AG04449 (cell line): ENCODE measurements at regions not wholly inside any gene's neighbourhood (a gene's known extent, or its start where the extent isn't known, plus 50 kb on each side); places are given as distances from the start of the nearest gene placed in this dataset.

Source experiments
- CTCF ChIA-PET: fragments of 350-600 bp; formaldehyde crosslinking; extraction: SDS; loops from one replicate; lab custom pipeline; 2021; ENCODE audit warnings: antibody characterized with exemption; lab: Yijun Ruan, JAX
- POLR2A ChIA-PET: fragments of 400-600, 350-600 bp; formaldehyde crosslinking; extraction: SDS; loops from one replicate; lab custom pipeline; 2020; ENCODE audit warnings: antibody characterized with exemption, inconsistent platforms; lab: Yijun Ruan, JAX
- DNase-seq: peaks from one replicate; pipeline ENCODE4 v3.0.0-alpha.2; 2010; ENCODE audit warnings: low read depth, low spot score
- H3K4me3 ChIP-seq: 2 replicates; pipeline ENCODE4 v1.5.1; 2011; ENCODE audit warnings: low read depth, mild to moderate bottlenecking, control low read depth, low read length
- CTCF ChIP-seq: IDR thresholded peaks from one replicate; pipeline ENCODE4 v1.5.1; 2011; ENCODE audit warnings: mild to moderate bottlenecking, moderate library complexity, low read length, control low read depth, inconsistent platforms; ENCODE audit not compliant: insufficient read depth; ENCODE audit errors: missing control alignments

- POLR2A ChIA-PET, result no interaction called here
- CTCF ChIA-PET, result no interaction called here
- TF ChIP-seq CTCF, result no peak
- no peak for DNase-seq
- no peak overlapping the region for H3K4me3 ChIP-seq
Observed at GRCh38 chr3:5948084-5948483, 760.6 kb downstream of the EDEM1 start.

DNA sequence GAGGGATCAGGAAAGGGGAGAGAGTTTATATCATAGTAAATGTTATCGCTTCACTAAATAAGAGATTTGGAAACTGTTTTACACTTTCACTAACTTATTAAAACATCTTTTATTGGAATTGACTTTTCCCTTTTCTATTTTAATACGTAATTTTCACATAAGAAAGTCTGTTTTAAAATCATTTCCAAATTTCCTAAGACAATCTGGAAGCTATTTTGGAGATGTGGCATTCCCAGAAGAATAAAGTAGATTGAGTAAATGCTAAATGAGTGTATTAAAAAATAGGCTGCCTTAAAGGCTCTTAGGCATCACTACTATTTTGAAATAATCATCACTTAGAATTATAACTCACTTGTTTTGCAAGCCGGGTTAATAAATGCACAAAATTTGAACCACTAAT lies 763.5 kb downstream of the EDEM1 start:
- CTCF ChIA-PET, result no interaction called here
- TF ChIP-seq CTCF, result no peak
- DNase-seq, result no peak
- H3K4me3 ChIP-seq, result no peak overlapping the region
- POLR2A ChIA-PET, result no interaction called here

DNA sequence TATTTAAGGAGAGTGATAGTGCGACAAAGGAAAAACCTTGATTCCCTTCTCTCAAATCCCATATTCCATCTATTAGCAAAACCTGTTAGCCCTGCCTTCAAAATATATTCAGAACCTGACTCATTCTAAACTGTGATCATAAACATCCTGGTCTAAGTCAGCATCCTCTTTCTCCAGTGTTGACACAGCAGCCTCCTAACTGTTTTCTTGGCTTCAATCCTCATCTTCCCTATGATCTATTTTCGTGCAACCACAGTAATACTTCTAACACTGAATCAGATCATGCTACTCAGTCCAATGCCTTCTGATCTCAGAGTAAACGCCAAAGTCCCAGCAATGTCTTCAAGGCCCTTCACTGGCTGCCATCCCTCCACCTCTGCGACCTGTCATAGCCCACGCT lies 785.1 kb downstream of the EDEM1 start:
- DNase-seq, result no peak
- POLR2A ChIA-PET, result no interaction called here
- no peak overlapping the region for H3K4me3 ChIP-seq
- CTCF ChIA-PET, result no interaction called here
- no peak for TF ChIP-seq CTCF

- no peak for DNase-seq
- CTCF ChIA-PET, result no interaction called here
- POLR2A ChIA-PET, result no interaction called here
- no peak for TF ChIP-seq CTCF
- H3K4me3 ChIP-seq, result no peak overlapping the region
Observed at GRCh38 chr3:5974630-5975322, 787.3 kb downstream of the EDEM1 start.

DNA sequence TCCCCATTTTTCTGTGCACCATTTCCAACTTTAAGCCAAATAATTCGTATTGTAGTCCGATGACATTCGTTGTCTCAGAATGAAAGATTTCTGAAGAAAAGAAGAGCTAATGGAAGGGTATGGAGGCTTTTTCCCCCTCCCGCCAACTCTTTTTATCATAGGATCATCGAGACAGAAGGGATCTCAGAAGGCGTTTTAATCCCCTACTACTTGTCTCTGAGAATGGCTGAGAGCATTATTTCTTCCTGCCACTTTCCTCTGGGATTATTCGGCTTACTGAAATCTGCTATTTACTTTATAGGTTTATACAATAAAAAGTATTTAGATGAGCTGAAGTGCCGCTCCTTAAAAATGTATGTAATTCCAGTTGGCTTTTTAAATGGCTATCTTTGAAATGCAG lies 789.8 kb downstream of the EDEM1 start:
- POLR2A ChIA-PET, result no interaction called here
- no peak overlapping the region for H3K4me3 ChIP-seq
- CTCF ChIA-PET, result no interaction called here
- TF ChIP-seq CTCF, result no peak
- DNase-seq, result no peak

DNA sequence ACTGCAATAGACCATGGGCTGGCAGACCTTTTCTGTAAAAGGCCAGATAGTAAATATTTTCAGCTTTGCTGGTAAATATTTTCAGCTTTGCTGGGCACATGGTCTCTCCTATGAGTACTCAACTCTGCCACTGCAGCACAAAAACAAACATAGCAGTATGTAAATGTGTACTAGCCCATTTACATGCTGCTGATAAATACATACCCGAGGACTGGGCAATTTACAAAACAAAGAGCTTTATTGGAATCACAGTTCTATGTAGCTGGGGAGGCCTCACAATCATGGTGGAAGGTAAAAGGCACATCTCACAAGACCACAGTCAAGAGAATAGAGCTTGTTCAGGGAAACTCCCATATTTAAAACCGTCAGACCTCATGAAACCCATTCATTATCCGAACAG lies 793.0 kb downstream of the EDEM1 start:
- ChIA-PET CTCF (no interaction called here), POLR2A (no interaction called here)
- no peak for DNase-seq
- H3K4me3 ChIP-seq, result no peak overlapping the region
- no peak for TF ChIP-seq CTCF
